ENCODE measurements at regions not wholly inside any gene's neighbourhood (a gene's known extent, or its start where the extent isn't known, plus 50 kb on each side); places are given as distances from the start of the nearest gene placed in this dataset.

DNA sequence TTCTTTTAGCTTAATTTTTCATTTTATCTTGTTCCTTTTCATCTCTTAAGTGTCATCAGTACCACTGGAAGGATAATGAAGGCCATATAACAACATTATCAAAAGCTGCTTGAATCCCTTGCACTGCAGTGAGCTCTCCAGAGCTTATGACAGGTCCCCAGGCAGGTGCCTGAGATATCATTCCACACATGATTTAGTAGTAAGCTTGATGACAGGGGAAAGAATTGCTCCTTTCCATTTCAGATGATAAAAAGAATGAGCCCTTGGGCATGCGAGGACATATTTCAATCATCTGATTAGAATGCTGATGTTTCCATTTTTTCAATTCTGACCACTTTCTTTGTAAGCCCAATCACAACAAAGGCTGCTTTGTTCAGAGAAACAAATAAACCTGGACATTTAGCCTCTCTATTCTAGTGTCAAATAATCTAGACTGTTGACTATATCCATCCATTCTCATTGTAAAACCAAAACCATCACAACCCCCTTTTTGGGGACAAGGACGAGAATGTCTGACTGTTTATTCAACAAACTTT, 567.8 kb downstream of the IGSF11 start:
- POLR2A ChIA-PET: no interaction called here
- TF ChIP-seq, protein P1, sequence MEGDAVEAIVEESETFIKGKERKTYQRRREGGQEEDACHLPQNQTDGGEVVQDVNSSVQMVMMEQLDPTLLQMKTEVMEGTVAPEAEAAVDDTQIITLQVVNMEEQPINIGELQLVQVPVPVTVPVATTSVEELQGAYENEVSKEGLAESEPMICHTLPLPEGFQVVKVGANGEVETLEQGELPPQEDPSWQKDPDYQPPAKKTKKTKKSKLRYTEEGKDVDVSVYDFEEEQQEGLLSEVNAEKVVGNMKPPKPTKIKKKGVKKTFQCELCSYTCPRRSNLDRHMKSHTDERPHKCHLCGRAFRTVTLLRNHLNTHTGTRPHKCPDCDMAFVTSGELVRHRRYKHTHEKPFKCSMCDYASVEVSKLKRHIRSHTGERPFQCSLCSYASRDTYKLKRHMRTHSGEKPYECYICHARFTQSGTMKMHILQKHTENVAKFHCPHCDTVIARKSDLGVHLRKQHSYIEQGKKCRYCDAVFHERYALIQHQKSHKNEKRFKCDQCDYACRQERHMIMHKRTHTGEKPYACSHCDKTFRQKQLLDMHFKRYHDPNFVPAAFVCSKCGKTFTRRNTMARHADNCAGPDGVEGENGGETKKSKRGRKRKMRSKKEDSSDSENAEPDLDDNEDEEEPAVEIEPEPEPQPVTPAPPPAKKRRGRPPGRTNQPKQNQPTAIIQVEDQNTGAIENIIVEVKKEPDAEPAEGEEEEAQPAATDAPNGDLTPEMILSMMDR (IDR thresholded peaks at IDR 0.05; ENCODE audit: control extremely low read depth, extremely low read depth, low read depth, missing control alignments): no peak
- CTCF ChIA-PET: interaction anchor here (1.4 to 1.5 kb wide), 2 partner anchors 11 to 28 kb away, joined by 3 to 4 read pairs; no protein-coding TSS in a partner anchor
- no peak for DNase-seq (ENCODE audit: extremely low spot score)

DNA sequence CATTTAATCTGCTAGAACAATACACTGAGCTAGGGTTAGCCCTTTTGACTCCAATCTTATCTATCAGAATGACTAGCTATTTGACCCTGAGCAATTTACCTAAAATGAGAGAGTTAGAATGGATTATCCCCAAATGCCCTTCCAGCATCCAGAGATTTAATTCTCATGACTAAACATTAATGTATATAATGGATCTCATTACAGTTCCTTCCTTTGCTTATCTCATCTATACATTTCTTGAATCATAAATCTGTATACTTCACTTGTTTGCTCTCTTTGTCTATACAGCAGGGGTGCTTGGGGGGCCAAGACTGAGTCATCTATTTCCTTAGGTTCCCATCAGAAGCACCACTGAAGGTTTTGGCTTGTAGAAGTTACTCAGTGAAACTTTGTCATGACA, 565.8 kb downstream of the IGSF11 start:
- ChIA-PET POLR2A (no interaction called here), CTCF (interaction anchor here (1.7 kb wide), 1 partner anchor 12 kb away, joined by 6 read pairs; no protein-coding TSS in a partner anchor)
- no peak for DNase-seq (ENCODE audit: extremely low spot score)
- TF ChIP-seq, protein P1 (IDR thresholded peaks at IDR 0.05; ENCODE audit: control extremely low read depth, extremely low read depth, low read depth, missing control alignments): no peak

DNA sequence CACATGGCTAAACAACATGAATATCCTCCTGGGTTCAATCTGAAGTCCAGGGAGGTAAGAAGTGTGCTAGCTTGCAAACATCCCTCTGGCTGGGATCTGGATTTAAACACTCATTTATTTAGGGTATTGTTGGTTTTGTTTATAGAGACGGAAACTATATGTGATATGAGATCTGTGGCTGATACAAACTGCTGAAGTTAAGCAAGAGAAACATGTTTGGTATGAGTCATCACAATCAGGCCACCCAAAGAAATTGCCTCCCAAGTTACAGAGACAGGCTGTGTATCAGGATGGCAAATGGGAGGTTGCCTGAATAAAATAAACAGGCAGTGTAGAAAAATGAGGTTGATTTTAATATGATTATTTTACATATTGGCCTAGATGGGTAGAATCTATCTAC, 562.1 kb downstream of the IGSF11 start:
- ChIA-PET CTCF (interaction anchor here (1.0 to 1.3 kb wide), 3 partner anchors 16 to 32 kb away, joined by 3 to 4 read pairs (median 3); no protein-coding TSS in a partner anchor), POLR2A (no interaction called here)
- TF ChIP-seq, protein P1 (IDR thresholded peaks at IDR 0.05; ENCODE audit: control extremely low read depth, extremely low read depth, low read depth, missing control alignments): no peak
- no peak for DNase-seq (ENCODE audit: extremely low spot score)

DNA sequence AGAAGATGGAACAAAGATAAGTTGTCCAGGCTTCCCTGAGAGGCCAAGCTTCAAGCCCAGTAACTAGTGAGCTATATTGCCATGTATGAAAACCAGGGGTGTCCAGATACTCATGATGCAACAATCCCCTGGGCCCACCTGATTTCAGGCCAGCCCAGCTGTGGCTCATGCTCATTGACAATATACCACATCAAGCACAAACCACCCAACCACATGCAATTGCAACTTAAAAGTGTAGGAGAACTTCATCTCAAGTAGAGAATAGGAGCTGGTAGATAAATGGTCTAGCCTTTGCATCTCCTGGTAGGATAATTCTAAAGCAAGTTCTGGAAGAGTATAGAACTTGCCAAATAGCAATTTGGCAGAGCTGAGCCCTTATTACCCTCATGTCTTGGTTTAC, 561.3 kb downstream of the IGSF11 start:
- CTCF ChIA-PET: interaction anchor here (1.0 to 1.3 kb wide), 3 partner anchors 16 to 33 kb away, joined by 3 to 4 read pairs (median 3); no protein-coding TSS in a partner anchor
- no peak for DNase-seq (ENCODE audit: extremely low spot score)
- POLR2A ChIA-PET: no interaction called here
- TF ChIP-seq, protein P1 (IDR thresholded peaks at IDR 0.05; ENCODE audit: control extremely low read depth, extremely low read depth, low read depth, missing control alignments): no peak

DNA sequence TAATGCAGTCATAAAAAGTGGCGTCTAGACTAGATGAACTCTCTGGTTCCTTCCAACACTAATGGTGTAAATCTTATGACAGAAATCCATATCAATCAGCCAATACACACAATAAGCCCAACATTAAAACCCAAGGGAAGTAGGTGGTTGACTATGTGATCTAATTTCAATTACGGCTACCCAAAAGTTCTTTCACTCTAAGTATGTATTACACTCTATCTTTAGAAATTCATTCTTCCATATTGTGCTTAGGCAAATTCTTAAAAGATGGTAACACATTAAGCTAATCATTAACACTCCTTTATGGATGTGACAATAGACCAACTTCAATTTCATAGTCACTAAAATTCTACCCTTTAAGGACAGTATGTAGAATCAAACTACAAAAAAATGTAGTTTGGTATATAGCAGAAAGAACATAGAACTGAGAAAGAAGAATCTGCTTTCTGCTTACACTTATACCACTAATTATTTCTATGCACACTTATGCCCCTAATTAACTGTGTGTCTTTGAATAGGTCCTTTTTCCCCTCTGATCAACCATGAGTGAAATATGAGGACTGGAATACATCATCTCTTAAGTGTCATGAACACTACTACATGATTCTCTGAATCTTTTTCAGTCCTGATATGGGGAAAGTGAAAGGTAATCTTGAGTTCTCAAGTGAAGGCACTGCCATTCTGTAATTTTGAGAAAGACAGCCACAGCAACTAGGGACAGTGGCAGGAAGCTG, 557.6 kb downstream of the IGSF11 start:
- ChIA-PET POLR2A (no interaction called here), CTCF (interaction anchor here (1.1 kb wide), 1 partner anchor 72 kb away, joined by 3 read pairs; no protein-coding TSS in a partner anchor)
- TF ChIP-seq, protein P1 (IDR thresholded peaks at IDR 0.05; ENCODE audit: control extremely low read depth, extremely low read depth, low read depth, missing control alignments): no peak
- DNase-seq (ENCODE audit: extremely low spot score): no peak

DNA sequence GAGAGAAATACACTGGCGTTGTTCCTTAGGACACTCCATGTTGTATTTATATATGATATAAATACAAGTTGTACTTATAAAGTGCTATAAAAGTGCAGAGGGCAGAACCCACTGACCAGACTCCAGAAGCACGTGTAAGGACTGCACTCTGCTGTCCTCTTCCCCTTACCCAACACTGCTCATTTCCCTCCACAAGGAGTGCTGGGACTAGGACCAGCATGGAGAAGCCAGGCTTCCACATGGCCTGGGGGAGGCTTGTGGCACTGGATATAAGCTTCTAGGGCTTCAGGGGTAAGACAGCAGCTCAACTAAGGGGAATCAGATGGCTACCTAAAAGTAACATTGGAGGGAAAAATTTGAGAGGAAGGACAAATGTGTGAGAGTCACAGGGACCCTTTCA, 556.9 kb downstream of the IGSF11 start:
- CTCF ChIA-PET: interaction anchor here (0.8 kb wide), 1 partner anchor 11 kb away, joined by 3 read pairs; no protein-coding TSS in a partner anchor
- DNase-seq (ENCODE audit: extremely low spot score): no peak
- POLR2A ChIA-PET: no interaction called here
- TF ChIP-seq, protein P1 (IDR thresholded peaks at IDR 0.05; ENCODE audit: control extremely low read depth, extremely low read depth, low read depth, missing control alignments): no peak
